GM21390 (cell line): ENCODE measurements at regions not wholly inside any gene's neighbourhood (a gene's known extent, or its start where the extent isn't known, plus 50 kb on each side); places are given as distances from the start of the nearest gene placed in this dataset.
"Not testable (repeated sequence)": the region's sequence is repeated elsewhere in the genome, so short reads cannot be mapped to it uniquely, and the experiment has no call there.

Source experiments
- ATAC-seq: cut with Tn5 transposase; IDR thresholded peaks from one replicate; pipeline ENCODE4 v1.9.1; 2021; ENCODE audit not compliant: unreplicated experiment

DNA sequence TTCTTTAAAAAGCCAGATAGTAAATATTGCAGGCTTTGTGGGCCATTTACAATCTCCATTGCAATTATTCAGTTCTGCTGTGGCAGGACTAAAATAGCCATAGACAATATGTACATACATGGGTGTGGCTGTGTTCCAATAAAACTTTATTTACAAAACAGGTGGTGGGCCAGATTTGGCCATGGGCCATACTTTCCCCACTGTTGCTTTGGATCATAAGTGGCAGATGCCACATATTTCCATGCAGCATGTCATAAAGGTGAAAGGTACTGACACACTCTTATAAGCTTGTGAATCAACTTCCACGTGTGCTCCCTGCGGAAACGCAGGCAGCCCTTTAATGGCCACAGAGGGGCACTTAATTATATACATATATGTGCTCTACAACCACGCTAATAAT lies 244.4 kb upstream of the FOXN3 start:
- no peak for ATAC-seq

DNA sequence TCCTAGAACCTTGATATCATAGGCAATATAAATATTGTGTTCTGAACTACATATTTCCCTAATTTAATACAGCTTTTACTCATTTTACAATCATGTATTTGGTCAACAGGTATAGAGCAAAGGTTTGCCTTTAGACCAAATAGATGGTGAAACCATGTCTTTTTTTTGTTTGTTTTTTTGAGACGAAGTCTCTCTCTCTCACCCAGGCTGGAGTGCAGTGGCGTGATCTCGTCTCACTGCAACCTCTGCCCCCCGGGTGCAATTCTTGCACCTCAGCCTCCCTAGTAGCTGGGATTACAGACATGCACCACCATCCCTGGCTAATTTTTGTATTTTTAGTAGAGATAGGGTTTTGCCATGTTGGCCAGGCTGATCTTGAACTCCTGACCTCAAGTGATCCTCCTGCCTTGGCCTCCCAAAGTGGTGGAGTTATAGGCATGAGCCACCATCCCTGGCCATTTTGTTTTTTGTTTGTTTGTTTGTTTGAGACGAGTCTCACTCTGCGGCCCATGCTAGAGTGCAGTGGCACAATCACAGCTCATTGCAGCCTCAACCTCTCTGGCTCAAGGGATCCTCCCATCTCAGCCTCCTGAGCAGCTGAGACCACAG lies 243.7 kb upstream of the FOXN3 start:
- ATAC-seq: not testable (repeated sequence)

DNA sequence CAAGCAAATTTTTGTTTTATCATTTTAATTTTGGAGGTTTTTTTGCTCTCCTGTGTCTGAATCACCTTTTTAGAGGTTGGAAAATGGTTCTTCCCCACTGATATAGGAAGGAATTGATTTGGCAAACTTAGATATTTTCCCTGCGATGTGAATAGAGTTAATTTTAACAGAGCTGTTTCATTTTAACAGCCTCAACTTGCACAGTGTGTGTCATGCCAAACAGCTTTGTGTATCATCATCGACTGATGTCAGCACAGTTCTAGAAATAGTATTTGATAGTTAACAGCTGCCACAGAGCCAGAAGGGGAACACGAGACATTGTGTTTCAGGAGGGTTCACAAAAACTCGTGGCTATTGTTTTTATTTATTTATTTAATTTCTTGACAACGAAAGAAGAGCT lies 243.1 kb upstream of the FOXN3 start:
- ATAC-seq: no peak

DNA sequence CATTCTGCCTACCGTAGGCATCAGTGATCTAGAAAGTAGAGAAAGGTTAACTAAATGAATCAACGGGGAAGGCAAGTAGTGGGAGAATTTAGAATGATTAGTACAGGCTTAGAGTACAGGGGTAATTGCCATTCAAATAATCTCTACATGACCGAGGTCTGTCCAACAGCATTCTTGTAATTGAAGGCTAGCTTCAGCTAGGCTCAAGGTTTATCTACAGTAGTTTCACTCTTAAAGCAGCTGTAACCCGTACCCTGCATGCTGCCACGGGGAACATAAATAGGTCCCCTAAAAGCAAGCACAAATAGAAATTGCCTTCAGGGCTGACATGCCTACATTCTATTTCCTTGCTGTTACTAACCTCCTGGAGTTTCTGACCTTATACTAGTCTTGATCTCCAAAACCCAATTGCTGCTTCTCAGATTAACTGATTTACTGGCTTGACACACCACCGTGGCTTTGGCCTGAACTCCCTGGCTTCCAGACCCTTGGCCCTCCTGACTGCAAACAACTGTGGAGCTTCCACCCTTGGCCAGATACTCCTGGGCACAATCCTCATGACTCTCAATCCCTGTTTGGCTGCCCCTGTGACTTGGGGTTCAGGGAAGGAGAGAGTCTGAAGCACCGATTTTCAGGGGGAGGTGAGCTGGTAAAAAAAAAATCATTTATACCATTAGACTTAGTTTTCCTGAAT lies 242.1 kb upstream of the FOXN3 start:
- ATAC-seq: no peak

DNA sequence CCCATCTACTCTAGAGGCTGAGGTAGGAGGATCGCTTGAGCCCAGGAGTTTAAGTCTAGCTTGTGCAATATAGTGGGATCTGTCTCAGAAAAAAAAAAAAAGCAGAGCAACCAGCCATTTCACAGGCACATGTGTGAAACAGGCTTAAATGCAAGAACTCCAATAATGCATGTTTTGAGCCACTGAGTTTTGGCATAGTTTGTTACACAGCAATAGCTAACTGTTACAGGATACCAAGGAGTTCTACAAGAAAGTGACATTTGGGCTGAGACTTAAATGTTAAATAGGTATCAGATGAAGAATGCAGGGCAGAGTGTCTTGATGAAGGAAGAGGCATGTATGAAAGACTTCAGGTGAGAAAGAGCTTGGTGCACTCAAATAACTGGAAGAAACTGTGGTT lies 240.0 kb upstream of the FOXN3 start:
- no peak for ATAC-seq

DNA sequence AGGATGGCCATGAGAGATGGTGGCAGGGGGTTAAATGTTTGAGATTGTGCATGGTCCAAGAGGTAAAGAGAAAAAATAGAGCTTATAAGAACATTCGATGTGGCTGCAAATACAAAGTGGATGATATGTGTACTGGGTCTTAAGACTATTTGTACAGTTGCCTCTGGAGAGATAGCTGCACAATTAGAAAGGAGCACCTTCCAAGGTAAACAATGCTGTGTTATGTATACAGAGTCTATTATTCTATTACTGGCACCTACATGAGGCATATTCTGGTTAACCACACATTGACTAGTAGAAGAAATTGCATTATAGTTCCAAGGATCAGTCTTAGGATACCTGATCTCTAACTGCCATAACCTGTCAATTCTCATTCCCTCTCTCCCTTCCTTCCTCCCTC lies 238.0 kb upstream of the FOXN3 start:
- no peak for ATAC-seq

DNA sequence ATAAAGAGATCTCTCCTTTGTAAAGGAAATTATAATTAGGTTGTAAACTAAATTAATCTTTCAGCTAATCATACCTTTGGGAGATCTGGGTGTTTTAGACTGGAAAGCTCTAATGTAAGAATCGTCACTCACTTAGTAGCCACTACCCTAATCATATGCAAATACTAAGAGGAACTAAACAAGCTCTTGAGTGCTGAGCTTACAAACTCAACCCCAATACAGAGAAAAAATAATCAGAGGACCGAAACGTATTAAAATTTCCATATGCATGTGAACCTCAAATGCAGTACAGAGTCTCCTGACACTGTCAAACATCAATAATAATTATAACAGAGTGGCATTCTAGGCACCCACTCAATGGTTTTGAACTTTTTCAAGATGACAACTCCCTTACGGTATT lies 235.3 kb upstream of the FOXN3 start:
- ATAC-seq: peak; percentile 71

DNA sequence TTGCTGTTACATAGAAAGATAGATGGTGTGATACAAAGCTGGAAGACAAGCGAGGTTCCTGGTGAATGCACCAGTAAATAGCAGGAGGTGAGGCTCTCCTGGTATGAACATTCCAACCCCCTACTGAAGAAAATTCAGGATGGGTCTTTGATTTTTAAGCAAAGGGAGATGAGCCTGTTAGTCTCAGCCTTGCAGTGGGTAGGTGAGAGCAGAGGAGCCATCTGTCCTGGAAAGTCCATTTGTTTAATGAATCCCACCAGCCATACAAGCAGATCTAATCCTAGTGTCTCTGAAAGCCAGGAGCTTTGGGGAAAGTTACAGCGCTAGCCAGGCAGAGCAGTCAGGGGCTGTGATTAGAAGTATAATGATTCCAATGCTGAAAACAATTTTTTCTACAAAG lies 234.8 kb upstream of the FOXN3 start:
- no peak for ATAC-seq

DNA sequence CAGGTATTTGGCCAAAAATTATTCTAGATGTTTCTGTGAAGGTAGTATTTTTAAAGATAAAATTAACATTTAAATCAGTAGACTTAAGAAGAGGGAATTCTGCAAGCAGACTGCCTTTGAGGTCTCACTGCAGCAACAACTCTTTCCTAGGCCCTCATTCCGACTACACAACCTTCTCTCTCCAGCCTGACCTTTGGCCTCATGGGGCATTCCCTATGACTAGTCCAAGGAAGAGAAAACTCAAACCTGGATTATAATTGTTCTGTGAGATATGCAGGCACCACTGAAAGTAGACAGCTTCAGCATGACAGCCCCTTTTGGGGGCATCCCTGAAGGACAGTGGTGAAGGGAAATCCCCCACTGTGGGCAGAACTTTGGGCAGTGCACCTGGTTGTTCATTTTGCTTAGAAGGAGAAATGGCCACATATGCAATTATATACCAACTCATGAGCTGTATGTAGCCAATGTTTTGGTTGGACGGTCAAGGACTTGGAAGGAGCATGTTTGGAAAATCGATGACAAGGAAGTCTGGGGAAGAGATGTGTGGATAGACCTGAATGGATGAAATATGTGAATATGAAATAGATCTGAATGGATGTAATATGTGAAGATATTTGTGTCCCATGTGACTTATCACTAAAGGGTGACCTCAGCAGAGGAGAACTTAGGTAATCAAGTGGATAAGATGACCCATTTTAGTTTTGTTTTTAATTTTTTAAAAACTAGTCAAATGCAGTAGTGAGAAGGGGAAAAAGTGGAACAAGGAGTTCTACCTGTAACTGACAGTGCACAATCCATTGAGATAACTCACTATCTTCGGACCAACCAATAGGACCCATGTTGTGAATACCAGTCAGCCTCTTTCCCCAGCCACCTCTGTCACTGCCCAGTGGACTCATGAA lies 233.3 kb upstream of the FOXN3 start:
- no peak for ATAC-seq

DNA sequence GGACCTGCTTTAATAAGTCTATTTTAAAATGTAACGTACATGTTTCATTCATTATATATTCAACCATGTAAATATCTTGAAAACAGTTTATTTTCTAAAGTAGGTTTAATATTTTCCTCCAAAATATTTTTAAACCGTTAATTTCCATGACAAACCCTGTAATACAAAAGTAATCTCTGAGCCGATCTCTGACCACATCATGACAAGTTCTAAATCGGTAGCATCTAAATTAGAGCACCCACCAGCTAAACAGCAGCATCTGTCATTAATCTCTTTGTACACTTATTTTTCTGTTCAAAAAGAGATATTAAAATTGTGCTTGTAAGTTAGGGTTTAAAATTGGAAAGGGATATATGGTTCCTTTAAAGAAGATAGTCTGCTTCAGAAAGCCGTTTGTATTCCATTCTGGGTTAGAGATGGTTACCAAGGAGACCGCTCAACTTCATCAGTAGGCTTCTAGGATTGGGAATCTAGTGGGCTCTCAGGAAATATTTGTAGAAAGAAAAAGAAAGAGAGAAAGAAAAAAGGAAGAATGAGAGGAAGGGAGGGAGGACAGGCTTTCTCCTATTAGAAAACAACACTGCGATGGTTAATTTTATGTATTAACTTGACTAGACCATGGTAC lies 232.5 kb upstream of the FOXN3 start:
- ATAC-seq: no peak

DNA sequence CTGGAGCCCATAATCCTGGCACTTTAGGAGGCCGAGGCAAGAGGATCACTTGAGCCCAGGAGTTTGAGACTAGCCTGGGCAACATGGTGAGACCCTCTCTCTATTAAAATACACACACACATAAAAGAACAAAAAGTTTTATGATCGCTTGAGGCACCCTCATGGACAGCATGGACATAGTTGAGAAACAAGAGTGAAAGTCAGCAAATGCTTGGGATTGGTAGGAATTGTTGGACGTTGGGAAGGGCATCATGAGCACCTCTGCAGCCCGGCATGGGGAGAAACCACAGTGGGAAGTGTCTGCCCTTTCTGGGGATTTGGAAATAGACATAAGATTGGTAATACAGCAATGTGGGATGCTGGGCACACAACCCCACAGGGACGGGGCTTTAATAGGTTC lies 231.9 kb upstream of the FOXN3 start:
- ATAC-seq: no peak

DNA sequence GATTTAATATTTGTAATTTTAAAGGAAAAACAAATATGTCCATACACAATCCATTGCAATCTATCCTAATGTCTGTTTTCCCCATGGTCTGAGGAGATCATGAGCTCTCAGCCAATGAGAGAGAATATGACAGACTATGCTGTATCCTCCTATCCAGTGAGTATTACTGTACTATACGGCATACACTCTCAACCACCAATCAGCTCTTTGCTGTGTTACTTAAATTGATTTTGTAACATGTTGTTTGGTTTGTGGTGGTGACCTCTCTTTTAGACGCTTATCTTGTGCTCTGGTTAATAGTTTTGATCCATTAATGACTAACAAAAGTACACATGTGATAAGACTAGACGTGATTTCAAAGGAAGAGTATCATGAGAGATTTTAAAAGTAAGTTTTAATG lies 231.5 kb upstream of the FOXN3 start:
- no peak for ATAC-seq

DNA sequence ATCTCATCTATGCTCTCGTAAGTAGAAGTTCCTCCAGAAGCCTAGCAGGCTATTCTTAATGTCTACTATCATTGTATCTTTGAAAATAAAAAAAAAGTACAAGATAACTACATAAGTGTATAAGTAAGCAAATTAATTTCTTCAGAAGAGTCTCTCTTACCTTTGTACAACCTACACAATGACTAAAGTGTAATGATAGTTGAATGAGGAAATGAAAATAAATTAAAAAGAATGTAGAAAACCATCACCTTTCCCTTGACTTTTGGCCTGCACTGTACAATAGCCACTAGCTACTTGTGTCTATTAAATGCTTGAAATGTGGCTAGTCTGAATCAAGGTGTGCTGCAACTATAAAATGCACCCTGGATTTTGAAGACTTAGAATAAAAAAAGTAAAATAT lies 229.9 kb upstream of the FOXN3 start:
- ATAC-seq: no peak

DNA sequence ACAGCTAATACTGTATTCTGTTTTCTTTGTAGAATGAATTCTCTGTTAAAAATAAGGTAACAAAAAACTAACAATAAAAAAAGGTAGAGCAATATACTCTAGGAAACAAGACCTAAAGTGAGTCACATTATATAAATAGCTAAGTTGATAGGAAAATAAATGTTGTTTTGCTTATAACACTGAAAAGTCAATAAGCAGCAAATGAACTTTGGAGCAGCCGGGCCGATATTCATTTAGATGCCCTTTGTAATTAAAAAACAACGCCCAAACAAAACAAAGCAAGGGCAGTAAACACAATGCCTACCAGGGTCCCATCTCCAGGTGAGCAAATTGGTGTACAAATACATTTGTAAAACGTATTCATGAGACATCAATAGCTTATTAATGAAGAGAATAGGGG lies 227.6 kb upstream of the FOXN3 start:
- ATAC-seq: no peak

DNA sequence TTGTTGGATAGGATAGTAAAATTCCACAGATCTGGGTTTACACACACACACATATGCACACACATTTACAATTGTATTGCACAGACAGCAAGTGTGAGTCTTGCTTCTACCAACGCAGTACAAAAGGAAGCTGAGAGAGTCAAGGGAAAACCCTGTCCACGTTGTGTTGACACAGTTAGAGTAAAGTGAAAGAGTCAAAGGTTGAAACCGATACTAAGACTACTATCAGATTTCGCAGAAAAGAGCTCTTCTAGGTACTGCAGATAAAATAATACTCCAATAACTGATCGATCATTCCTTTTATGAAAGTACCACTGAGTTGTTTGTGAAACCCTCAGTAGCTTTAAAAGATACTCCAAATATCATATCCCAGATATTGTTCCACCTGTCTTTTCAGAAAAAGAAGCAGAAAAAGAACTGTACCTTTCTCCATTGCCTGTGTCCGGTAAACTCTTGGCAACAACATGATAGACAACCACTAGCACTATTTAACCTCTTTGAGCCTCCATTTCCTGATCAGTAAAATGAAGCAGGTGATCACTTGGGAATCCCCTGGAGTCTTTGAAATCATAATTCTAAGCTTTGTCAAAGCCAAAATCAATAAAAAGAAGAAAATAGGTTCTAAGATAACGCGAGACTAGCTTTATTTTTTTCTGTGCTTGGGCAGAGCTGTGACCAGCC lies 224.6 kb upstream of the FOXN3 start:
- peak; percentile 100 for ATAC-seq

DNA sequence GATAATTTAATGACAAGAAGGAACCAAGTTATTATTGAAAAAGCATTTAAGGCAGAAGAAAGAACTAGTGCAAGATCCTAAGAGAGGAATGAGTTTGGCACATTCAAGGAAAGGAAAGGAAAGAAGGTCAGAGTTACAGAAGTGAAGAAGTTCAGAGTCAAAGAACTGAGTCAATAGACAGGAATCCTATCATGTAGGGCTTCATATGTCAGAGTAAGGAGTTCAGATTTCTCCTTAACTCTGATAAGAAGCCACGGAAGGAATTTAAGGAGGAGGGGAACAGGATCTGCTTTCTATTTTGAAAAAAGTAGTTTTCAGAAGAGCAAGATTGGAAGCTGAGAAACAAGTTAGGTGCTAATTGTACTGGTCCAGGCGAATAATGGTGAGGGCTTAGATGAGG lies 223.1 kb upstream of the FOXN3 start:
- no peak for ATAC-seq

DNA sequence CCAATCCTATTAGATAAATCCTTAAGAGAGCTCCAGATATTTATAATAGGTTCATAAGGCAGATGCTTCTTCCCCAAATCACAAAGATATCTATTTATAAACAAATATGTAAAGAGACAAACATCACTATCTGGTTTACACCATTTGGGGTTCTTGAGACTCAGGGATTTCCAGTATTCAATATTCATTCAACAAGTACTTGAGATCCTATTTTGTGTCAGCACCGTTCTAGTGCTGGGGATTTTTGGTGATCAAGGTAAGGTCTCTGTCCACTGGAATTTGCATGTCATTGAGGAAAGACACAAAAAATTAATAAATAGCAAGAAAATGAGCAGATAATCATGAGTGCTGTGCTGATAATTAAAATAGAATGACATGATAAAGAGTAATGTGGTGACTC lies 222.7 kb upstream of the FOXN3 start:
- ATAC-seq: no peak

DNA sequence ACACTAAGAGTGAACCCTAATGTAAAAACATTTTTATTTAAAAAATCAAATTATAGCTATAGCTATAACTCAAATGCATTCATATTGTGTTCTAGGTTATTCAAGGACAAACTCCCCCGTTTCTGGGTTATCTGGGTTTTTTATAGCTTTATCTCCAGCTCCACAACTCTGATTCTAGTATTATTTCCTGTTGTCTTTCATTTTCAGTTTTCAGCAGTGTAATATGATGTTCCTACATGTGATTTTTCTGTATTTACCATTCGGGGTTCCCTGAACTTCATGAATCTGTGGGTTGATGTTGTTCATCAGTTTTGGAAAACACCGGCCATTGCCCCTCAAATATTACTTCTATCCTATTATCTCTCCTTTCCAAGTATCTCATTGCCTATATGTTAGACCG lies 221.9 kb upstream of the FOXN3 start:
- no peak for ATAC-seq

DNA sequence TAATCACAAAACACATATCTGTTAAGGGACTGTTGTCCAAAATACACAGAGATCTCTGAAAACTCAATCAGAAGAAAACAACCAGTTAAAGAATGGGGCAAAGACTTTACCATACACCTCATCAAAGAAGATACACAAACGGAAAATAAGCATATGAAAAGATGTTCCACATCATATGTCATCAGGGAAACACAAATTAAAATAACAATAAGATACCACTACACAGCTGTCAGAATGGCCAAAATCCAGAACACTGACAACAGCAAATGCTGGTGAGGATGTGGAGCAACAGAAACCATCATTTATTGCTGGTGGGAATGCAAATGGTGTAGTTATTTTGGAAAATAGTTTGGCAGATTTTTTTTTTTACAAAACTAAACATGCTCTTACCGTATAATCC lies 220.5 kb upstream of the FOXN3 start:
- ATAC-seq: no peak

DNA sequence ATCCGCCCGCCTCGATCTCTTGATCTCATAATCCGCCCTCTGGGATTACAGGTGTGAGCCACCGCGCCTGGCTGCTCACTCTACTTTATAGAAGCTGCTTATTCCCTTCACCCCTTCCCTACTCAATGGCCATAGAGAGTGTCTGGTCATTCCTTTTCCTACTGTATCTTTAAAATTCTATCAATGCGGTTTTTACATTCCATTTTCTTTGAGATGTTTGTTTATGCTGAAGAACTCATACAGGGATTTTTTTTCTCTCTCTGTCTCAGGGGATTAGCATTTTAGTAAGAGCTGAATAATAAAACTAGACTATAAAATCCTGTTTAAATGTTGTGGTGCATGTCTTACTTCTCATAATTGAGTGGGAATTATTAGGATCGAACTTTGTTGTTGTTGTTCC lies 218.6 kb upstream of the FOXN3 start:
- no peak for ATAC-seq

DNA sequence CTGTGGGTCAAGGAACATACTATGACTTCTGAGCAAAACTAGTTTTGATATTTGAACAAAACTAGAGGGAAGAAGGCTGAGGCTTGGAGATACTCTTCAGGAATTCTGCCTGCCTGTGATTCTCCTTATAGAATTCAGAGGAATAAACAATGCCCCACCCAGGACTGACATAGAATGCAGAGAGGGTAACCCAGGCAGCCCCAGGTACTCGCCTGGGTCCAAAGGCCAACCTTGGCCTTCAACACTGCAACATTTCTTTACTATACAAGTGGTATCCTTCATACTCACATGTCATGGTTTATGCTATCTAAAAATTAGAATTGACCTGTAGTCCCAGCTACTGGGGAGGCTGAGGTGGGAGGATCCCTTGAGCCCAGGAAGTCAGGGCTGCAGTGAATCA lies 217.0 kb upstream of the FOXN3 start:
- ATAC-seq: no peak
